GM23248 (cell line): ENCODE measurements at regions not wholly inside any gene's neighbourhood (a gene's known extent, or its start where the extent isn't known, plus 50 kb on each side); places are given as distances from the start of the nearest gene placed in this dataset.

Experiments
- EZH2 ChIP-seq: fragments of 200-600 bp; sonication (generic); IDR thresholded peaks from 2 replicates; pipeline ENCODE4 v1.6.1; 2018; ENCODE audit warnings: antibody characterized with exemption, mild to moderate bottlenecking; ENCODE audit not compliant: insufficient read depth, poor library complexity, severe bottlenecking
- EZH2phosphoT487 ChIP-seq: fragments of 200-600 bp; sonication (generic); IDR thresholded peaks from 2 replicates; pipeline ENCODE4 v1.6.1; 2018; ENCODE audit warnings: antibody characterized with exemption, moderate library complexity, mild to moderate bottlenecking, low read depth; ENCODE audit not compliant: insufficient read depth

DNA sequence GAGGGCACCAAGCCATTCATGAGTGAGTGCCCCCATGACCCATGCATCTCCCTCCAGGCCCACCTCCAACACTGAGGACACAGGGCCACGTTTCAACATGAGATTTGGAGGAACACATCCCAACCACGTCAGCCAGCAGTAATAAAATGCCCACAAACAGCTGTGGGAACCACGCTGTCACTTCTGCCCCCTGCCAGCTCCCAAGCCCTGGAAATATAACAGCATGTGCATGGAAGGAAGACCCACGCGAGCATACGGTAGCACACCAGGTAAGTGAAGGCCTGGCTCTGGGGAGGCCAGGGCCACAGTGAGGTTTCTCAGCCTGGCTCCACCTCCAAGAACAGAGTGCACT is 168.9 kb upstream of the PFKP start:
- TF ChIP-seq EZH2 (no peak), EZH2phosphoT487 (no peak)
